ENCODE measurements at regions not wholly inside any gene's neighbourhood (a gene's known extent, or its start where the extent isn't known, plus 50 kb on each side); places are given as distances from the start of the nearest gene placed in this dataset.

GRCh38 chr10:29888321-29888720, 171.1 kb downstream of the JCAD start:
- POLR2A ChIA-PET = no interaction called here
- dilution Hi-C loops (cut with MboI; ENCODE audit: extremely low pct_ligation_motif_present, low sequenced_read_pairs) (no loop called here), intact Hi-C loops (cut with micrococcal nuclease) (no loop called here)
- Histone ChIP-seq H3K4me3 (replicated peaks in 1 of 3; ENCODE audit: insufficient read depth in 1 of 3, low read depth in 1 of 3, low read length in 3 of 3) (no peak overlapping the region), H2AFZ (ENCODE audit: low read depth, low read length) (no peak overlapping the region), H3K36me3 (ENCODE audit: control insufficient read depth in 2 of 2, extremely low read depth in 1 of 2, insufficient read depth in 2 of 2, low read length in 2 of 2) (no peaks in the 10 kb centered on the region), H3K4me1 (ENCODE audit: control insufficient read depth, extremely low read depth, insufficient read depth, low read length) (no peaks in the 10 kb centered on the region), H3K79me2 (ENCODE audit: control insufficient read depth, insufficient read depth, low read length) (no peaks in the 10 kb centered on the region), H4K20me1 (replicated peaks; ENCODE audit: control insufficient read depth, extremely low read depth, insufficient read depth, low read length) (no peaks in the 10 kb centered on the region), H3K9me1 (replicated peaks; ENCODE audit: control insufficient read depth, extremely low read depth, insufficient read depth, low read length) (no peaks in the 10 kb centered on the region), H3K27me3 (ENCODE audit: control insufficient read depth in 2 of 2, insufficient read depth in 2 of 2, low read length in 2 of 2) (peaks cover 2 to 7% of the 10 kb centered on the region in 2 experiments), H3K27ac (ENCODE audit: insufficient read depth, low read depth, low read length) (no peak overlapping the region), H3K9me3 (replicated peaks; ENCODE audit: control insufficient read depth, insufficient read depth, low read length) (no peaks in the 10 kb centered on the region), H3K4me2 (ENCODE audit: insufficient read depth, low read length) (no peak overlapping the region), H3K9ac (replicated peaks; ENCODE audit: extremely low read depth, insufficient read depth, low read length) (no peak overlapping the region)
- CTCF ChIA-PET = interaction anchor here (0.8 to 1.5 kb wide), 2 partner anchors 10 to 14 kb away, joined by 3 to 4 read pairs; no protein-coding TSS in a partner anchor
- no TSS peak for BruUV-seq (replicated peaks)
- FAIRE-seq (no peak), DNase-seq (ENCODE audit: low read depth, low spot score) (no peak)
- TF ChIP-seq EZH2 (IDR thresholded peaks at IDR 0.05; ENCODE audit: borderline replicate concordance, low read depth, low read length, severe bottlenecking) (no peak), POLR2AphosphoS5 (IDR thresholded peaks at IDR 0.05; ENCODE audit: insufficient read depth, low read depth, low read length) (no peak), MAX (IDR thresholded peaks at IDR 0.05; ENCODE audit: insufficient read depth, insufficient read length) (no peak), POLR2A (IDR thresholded peaks at IDR 0.05; ENCODE audit: low read depth, low read length) (no peak), FOS (IDR thresholded peaks at IDR 0.05; ENCODE audit: borderline replicate concordance, insufficient read depth, low read length) (no peak), JUN (IDR thresholded peaks at IDR 0.05; ENCODE audit: borderline replicate concordance, insufficient read depth, insufficient read length, low read depth) (no peak), GATA2 (IDR thresholded peaks at IDR 0.05; ENCODE audit: insufficient read depth, insufficient read length, low read depth, low read length) (no peak)

GRCh38 chr10:29886299-29886698, 173.1 kb downstream of the JCAD start:
- intact Hi-C loops (cut with micrococcal nuclease) = no loop called here
- CTCF ChIA-PET = interaction anchor here (0.6 to 1.7 kb wide), 3 partner anchors 9 to 26 kb away, joined by 3 to 4 read pairs (median 4); no protein-coding TSS in a partner anchor

More at GRCh38 chr10:29886299-29886698, 173.1 kb downstream of the JCAD start:
- Histone ChIP-seq H3K9ac (replicated peaks; ENCODE audit: extremely low read depth, insufficient read depth, low read length) (no peak overlapping the region), H3K4me3 (replicated peaks in 1 of 3; ENCODE audit: insufficient read depth in 1 of 3, low read depth in 1 of 3, low read length in 3 of 3) (no peak overlapping the region), H4K20me1 (replicated peaks; ENCODE audit: control insufficient read depth, extremely low read depth, insufficient read depth, low read length) (no peaks in the 10 kb centered on the region), H3K79me2 (ENCODE audit: control insufficient read depth, insufficient read depth, low read length) (no peaks in the 10 kb centered on the region), H3K9me1 (replicated peaks; ENCODE audit: control insufficient read depth, extremely low read depth, insufficient read depth, low read length) (no peaks in the 10 kb centered on the region), H3K36me3 (ENCODE audit: control insufficient read depth in 2 of 2, extremely low read depth in 1 of 2, insufficient read depth in 2 of 2, low read length in 2 of 2) (no peaks in the 10 kb centered on the region), H3K4me1 (ENCODE audit: control insufficient read depth, extremely low read depth, insufficient read depth, low read length) (no peaks in the 10 kb centered on the region), H2AFZ (ENCODE audit: low read depth, low read length) (no peak overlapping the region), H3K4me2 (ENCODE audit: insufficient read depth, low read length) (no peak overlapping the region), H3K27ac (ENCODE audit: insufficient read depth, low read depth, low read length) (no peak overlapping the region), H3K9me3 (replicated peaks; ENCODE audit: control insufficient read depth, insufficient read depth, low read length) (no peaks in the 10 kb centered on the region), H3K27me3 (ENCODE audit: control insufficient read depth in 2 of 2, insufficient read depth in 2 of 2, low read length in 2 of 2) (peaks cover 2 to 7% of the 10 kb centered on the region in 2 experiments)
- no peak for TF ChIP-seq FOS (IDR thresholded peaks at IDR 0.05; ENCODE audit: borderline replicate concordance, insufficient read depth, low read length)
- no peak for TF ChIP-seq CTCF (IDR thresholded peaks at IDR 0.05; ENCODE audit: extremely low read depth in 1 of 2, insufficient read depth in 1 of 2, low read depth in 1 of 2, low read length in 2 of 2)
- TF ChIP-seq MYC (IDR thresholded peaks at IDR 0.05; ENCODE audit: low read depth, low read length) = no peak
- no peak for TF ChIP-seq POLR2AphosphoS5 (IDR thresholded peaks at IDR 0.05; ENCODE audit: insufficient read depth, low read depth, low read length)
- TF ChIP-seq GATA2 (IDR thresholded peaks at IDR 0.05; ENCODE audit: insufficient read depth, insufficient read length, low read depth, low read length) = no peak
- TF ChIP-seq POLR2A (IDR thresholded peaks at IDR 0.05; ENCODE audit: low read depth, low read length) = no peak
- no peak for TF ChIP-seq EZH2 (IDR thresholded peaks at IDR 0.05; ENCODE audit: borderline replicate concordance, low read depth, low read length, severe bottlenecking)
- no peak for TF ChIP-seq JUN (IDR thresholded peaks at IDR 0.05; ENCODE audit: borderline replicate concordance, insufficient read depth, insufficient read length, low read depth)
- TF ChIP-seq MAX (IDR thresholded peaks at IDR 0.05; ENCODE audit: insufficient read depth, insufficient read length) = no peak
- dilution Hi-C loops (cut with MboI; ENCODE audit: extremely low pct_ligation_motif_present, low sequenced_read_pairs) = no loop called here
- no peak for FAIRE-seq
- POLR2A ChIA-PET = no interaction called here
- no peak for DNase-seq (ENCODE audit: low read depth, low spot score)
- BruUV-seq (replicated peaks) = no TSS peak

Measured in endothelial cell of umbilical vein (primary cell).